Hepatocyte (in vitro differentiated cells): ENCODE measurements at regions not wholly inside any gene's neighbourhood (a gene's known extent, or its start where the extent isn't known, plus 50 kb on each side); places are given as distances from the start of the nearest gene placed in this dataset.

ENCODE experiments used
- DNase-seq: peaks from one replicate; pipeline ENCODE4 v3.0.0-alpha.2; 2016; ENCODE audit warnings: low spot score
- H2AFZ ChIP-seq: fragments of 200-600 bp; sonication (generic); 2 replicates; pipeline ENCODE4 v1.6.0; 2016; ENCODE audit warnings: antibody characterized with exemption, mild to moderate bottlenecking
- H3K27ac ChIP-seq: fragments of 200-600 bp; sonication (generic); 2 replicates; pipeline ENCODE4 v1.5.1; 2016; ENCODE audit warnings: mild to moderate bottlenecking
- H3K27me3 ChIP-seq: fragments of 200-600 bp; sonication (generic); 2 replicates; pipeline ENCODE4 v1.6.1; 2016
- H3K36me3 ChIP-seq: fragments of 200-600 bp; sonication (generic); replicated peaks from 2 replicates; pipeline ENCODE4 v1.5.1; 2016; ENCODE audit warnings: low read depth; ENCODE audit not compliant: insufficient read depth
- H3K4me1 ChIP-seq: fragments of 200-600 bp; sonication (generic); 2 replicates; pipeline ENCODE4 v1.5.1; 2016; ENCODE audit warnings: mild to moderate bottlenecking, moderate library complexity; ENCODE audit not compliant: insufficient read depth
- H3K4me2 ChIP-seq: fragments of 200-600 bp; sonication (generic); 2 replicates; pipeline ENCODE4 v1.6.0; 2016
- H3K4me3 ChIP-seq: fragments of 200-600 bp; sonication (generic); 2 replicates; pipeline ENCODE4 v1.5.1; 2016; ENCODE audit warnings: mild to moderate bottlenecking
- H3K79me2 ChIP-seq: fragments of 200-600 bp; sonication (generic); 2 replicates; pipeline ENCODE4 v1.6.0; 2017; ENCODE audit warnings: mild to moderate bottlenecking
- H3K9me2 ChIP-seq: fragments of 200-600 bp; sonication (generic); replicated peaks from 2 replicates; pipeline ENCODE4 v1.6.0; 2017; ENCODE audit warnings: mild to moderate bottlenecking; ENCODE audit not compliant: insufficient read depth
- H3K9me3 ChIP-seq: fragments of 200-600 bp; sonication (generic); 2 replicates; pipeline ENCODE4 v1.5.1; 2016; ENCODE audit warnings: low read depth, mild to moderate bottlenecking
- H4K20me1 ChIP-seq: fragments of 200-600 bp; sonication (generic); 2 replicates; pipeline ENCODE4 v1.6.0; 2016; ENCODE audit warnings: mild to moderate bottlenecking; ENCODE audit not compliant: insufficient read depth, poor library complexity, severe bottlenecking
- EZH2 ChIP-seq: fragments of 200-600 bp; sonication (generic); IDR thresholded peaks from 2 replicates; pipeline ENCODE4 v1.6.1; 2016; ENCODE audit warnings: antibody characterized with exemption, mild to moderate bottlenecking, borderline replicate concordance
- EZH2phosphoT487 ChIP-seq: fragments of 200-600 bp; sonication (generic); IDR thresholded peaks from one replicate; pipeline ENCODE4 v1.6.1; 2018; ENCODE audit warnings: antibody characterized with exemption, mild to moderate bottlenecking, low read depth, moderate library complexity; ENCODE audit not compliant: unreplicated experiment, severe bottlenecking
- WGBS: methylation state at CpG from one replicate; pipeline ENCODE4 v1.1.6; 2016; ENCODE audit warnings: low lambda C conversion rate; ENCODE audit errors: missing lambda C conversion rate; 5-methylcytosine and 5-hydroxymethylcytosine counted together
- TF ChIP-seq, protein P1 (sequence below): fragments of 200-600 bp; sonication (generic); IDR thresholded peaks from 2 replicates; pipeline ENCODE4 v1.5.1; 2016; ENCODE audit warnings: antibody characterized with exemption, mild to moderate bottlenecking; ENCODE audit not compliant: poor library complexity

DNA sequence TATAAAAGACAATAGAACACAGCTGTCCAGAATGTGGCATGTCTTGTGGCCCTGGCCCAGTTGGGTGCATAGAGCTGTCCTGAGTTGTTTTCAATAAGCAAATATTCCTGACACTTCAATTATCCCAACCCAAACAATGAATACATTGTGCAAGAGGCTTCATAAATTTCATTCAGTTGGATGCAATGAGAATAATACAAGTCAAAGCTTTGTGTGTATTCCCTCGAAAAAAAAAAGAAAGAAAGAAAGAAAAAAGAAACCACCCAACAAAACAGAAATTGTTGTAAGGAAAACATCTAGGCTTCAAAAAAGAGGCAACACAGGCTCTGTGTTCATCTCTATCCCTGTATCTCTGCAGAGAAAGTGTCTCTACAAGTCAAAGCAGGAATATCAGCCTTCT, 138.7 kb upstream of the ADO start:
- H3K36me3 ChIP-seq, result no peaks in the 10 kb centered on the region
- H3K79me2 ChIP-seq, result no peaks in the 10 kb centered on the region
- TF ChIP-seq, protein P1, sequence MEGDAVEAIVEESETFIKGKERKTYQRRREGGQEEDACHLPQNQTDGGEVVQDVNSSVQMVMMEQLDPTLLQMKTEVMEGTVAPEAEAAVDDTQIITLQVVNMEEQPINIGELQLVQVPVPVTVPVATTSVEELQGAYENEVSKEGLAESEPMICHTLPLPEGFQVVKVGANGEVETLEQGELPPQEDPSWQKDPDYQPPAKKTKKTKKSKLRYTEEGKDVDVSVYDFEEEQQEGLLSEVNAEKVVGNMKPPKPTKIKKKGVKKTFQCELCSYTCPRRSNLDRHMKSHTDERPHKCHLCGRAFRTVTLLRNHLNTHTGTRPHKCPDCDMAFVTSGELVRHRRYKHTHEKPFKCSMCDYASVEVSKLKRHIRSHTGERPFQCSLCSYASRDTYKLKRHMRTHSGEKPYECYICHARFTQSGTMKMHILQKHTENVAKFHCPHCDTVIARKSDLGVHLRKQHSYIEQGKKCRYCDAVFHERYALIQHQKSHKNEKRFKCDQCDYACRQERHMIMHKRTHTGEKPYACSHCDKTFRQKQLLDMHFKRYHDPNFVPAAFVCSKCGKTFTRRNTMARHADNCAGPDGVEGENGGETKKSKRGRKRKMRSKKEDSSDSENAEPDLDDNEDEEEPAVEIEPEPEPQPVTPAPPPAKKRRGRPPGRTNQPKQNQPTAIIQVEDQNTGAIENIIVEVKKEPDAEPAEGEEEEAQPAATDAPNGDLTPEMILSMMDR, result no peak
- TF ChIP-seq EZH2phosphoT487 (no peak), EZH2 (no peak)
- no peak overlapping the region for H3K4me3 ChIP-seq
- H3K4me1 ChIP-seq, result no peaks in the 10 kb centered on the region
- H3K9me2 ChIP-seq, result no peaks in the 10 kb centered on the region
- H3K27ac ChIP-seq, result no peak overlapping the region
- no peaks in the 10 kb centered on the region for H4K20me1 ChIP-seq
- 93% methylated on average over 1 of the region's 1 CpG for WGBS
- no peaks in the 10 kb centered on the region for H3K9me3 ChIP-seq
- H2AFZ ChIP-seq, result no peak overlapping the region
- no peak for DNase-seq
- no peak overlapping the region for H3K4me2 ChIP-seq
- peaks cover 3% of the 10 kb centered on the region for H3K27me3 ChIP-seq

DNA sequence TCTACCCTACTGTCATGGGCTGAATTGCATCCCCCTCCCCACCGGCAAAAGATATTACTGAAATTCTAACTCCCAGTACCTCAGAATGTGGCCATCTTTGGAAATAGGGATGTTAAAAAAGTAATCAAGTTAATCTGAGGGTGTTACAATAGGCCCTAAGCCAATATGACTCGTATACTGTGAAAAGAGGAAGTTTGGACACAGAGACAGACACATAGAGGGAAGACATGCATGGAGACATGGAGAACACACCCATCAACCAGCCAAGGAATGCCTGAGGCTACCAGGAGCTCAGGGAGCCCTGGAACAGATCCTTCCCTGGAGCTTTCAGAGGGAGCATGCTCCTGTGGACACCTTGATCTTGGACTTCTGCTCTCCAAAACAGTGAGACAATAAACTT, 138.2 kb upstream of the ADO start:
- Histone ChIP-seq H3K4me3 (no peak overlapping the region), H2AFZ (no peak overlapping the region), H3K4me2 (no peak overlapping the region), H3K9me2 (no peaks in the 10 kb centered on the region), H3K27ac (no peak overlapping the region), H3K36me3 (no peaks in the 10 kb centered on the region), H3K9me3 (no peaks in the 10 kb centered on the region), H3K79me2 (no peaks in the 10 kb centered on the region), H3K4me1 (no peaks in the 10 kb centered on the region), H3K27me3 (peaks cover 3% of the 10 kb centered on the region), H4K20me1 (no peaks in the 10 kb centered on the region)
- DNase-seq, result no peak
- TF ChIP-seq EZH2phosphoT487, result no peak
- no peak for TF ChIP-seq EZH2
- TF ChIP-seq, protein P1, result no peak
- WGBS, result 89% methylated on average over 2 of the region's 2 CpGs

DNA sequence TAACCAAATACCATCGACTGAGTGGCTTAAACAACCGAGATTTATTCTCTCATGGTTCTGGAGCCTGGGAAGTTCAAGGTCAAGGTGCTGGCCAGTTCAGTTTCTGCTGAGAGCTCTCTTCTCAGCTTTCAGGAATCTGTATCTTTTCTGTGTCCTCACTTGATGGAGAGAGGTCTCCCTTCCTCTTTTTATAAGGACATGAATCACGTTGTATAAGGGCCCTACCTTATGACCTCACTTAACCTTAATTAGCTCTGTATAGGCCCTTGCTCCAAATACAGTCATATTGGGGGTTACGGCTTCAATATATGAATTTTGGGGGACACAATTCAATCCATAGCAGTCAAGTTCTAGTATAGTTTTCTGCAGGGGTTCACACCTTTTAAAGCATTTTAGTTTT, 135.2 kb upstream of the ADO start:
- no peak overlapping the region for H3K4me2 ChIP-seq
- no peaks in the 10 kb centered on the region for H3K9me3 ChIP-seq
- no peaks in the 10 kb centered on the region for H3K79me2 ChIP-seq
- no peak overlapping the region for H2AFZ ChIP-seq
- no peaks in the 10 kb centered on the region for H4K20me1 ChIP-seq
- H3K36me3 ChIP-seq, result no peaks in the 10 kb centered on the region
- TF ChIP-seq EZH2 (no peak), EZH2phosphoT487 (no peak)
- 51% methylated on average over 4 of the region's 4 CpGs for WGBS
- H3K4me3 ChIP-seq, result no peak overlapping the region
- no peaks in the 10 kb centered on the region for H3K4me1 ChIP-seq
- no peak for DNase-seq
- H3K27me3 ChIP-seq, result peaks cover 3% of the 10 kb centered on the region
- no peak overlapping the region for H3K27ac ChIP-seq
- no peaks in the 10 kb centered on the region for H3K9me2 ChIP-seq

DNA sequence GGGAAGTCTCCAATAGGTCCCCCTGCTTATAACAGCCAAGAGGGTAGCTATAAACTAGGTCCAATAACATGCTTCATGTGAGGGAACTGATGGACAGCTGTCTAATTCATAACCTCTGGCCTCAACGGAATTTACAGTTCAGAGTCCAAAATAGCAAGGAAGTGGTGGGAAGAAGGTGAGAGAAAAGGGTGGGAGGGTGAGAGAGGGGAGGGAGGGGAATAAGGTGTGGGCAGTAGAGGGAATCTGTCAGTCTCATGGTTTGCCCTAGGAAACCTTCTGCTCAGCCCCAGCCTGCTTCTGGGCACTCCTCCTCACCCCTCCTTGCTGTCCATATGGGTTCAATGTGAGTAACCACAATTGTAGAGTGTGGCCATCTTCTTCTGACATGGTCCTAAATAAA, 133.4 kb upstream of the ADO start:
- Histone ChIP-seq H3K9me3 (no peaks in the 10 kb centered on the region), H3K4me2 (no peak overlapping the region), H3K27ac (no peak overlapping the region), H3K27me3 (peaks cover 1% of the 10 kb centered on the region), H3K4me3 (no peak overlapping the region), H4K20me1 (no peaks in the 10 kb centered on the region), H3K36me3 (no peaks in the 10 kb centered on the region), H3K4me1 (no peaks in the 10 kb centered on the region), H2AFZ (no peak overlapping the region), H3K79me2 (no peaks in the 10 kb centered on the region), H3K9me2 (no peaks in the 10 kb centered on the region)
- DNase-seq, result no peak
- 67% methylated on average over 1 of the region's 1 CpG for WGBS
- no peak for TF ChIP-seq EZH2
- TF ChIP-seq, protein P1, result no peak
- TF ChIP-seq EZH2phosphoT487, result no peak
